GM19351 (cell line): ENCODE measurements at regions not wholly inside any gene's neighbourhood (a gene's known extent, or its start where the extent isn't known, plus 50 kb on each side); places are given as distances from the start of the nearest gene placed in this dataset.
"Not testable (repeated sequence)": the region's sequence is repeated elsewhere in the genome, so short reads cannot be mapped to it uniquely, and the experiment has no call there.

Experiments
- ATAC-seq: cut with Tn5 transposase; IDR thresholded peaks from one replicate; pipeline ENCODE4 v1.9.1; 2021; ENCODE audit warnings: mild to moderate bottlenecking, moderate library complexity; ENCODE audit not compliant: unreplicated experiment

DNA sequence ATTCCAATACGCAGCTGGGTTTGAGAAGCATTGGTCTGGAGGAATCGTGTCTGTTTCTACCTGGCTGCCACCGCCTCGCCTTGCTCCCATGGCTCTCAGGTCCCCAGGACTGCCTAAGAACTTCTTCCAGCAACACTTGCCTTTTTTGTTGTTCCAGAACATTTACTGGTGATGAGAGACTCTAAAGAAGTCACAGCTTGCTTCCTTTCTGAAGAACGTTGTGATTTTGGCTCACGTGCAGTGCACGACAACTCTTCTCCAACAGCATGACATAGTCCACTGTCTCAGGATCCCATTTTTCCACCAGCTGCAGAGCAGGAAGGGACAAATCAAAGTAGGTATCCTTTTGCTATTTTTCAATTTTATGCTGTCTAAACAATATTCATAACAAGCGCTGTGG lies 940.9 kb downstream of the SLC4A3 start:
- ATAC-seq: no peak

DNA sequence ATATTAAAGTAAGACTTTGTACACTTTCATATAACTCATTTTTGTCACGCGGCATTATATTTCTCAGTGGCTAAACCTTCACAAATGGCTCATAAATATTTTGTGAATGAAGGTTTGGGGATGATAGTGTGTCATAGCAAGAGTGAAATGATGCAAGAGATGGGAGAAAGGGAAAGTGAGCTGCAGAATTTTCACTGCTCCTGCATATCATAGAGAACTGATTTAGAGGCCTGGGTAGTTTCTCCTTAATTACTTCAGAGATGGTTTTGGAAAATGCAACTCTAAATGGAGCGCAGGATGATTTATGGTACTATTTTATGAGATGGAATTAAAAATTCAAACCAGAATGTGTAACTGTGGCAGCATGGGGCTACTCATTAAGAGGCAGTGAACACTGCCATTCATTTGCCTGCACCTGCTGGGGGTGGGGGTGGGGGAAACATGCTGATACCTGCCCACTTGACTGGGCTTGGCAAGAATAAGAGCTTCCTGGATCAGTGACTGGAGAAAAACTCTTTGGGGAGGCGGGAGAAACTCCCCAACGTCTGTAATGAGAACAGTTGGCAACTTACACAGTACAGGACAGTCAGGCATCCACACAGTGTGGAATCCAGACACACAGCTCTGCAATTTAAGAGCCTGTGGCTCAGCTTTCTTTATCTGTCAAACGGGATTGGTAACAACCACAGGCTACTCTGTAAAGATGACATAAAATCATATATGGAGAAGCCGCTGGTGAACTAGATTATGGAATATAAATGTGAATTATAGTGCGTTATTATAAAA lies 941.9 kb downstream of the SLC4A3 start:
- ATAC-seq: no peak

DNA sequence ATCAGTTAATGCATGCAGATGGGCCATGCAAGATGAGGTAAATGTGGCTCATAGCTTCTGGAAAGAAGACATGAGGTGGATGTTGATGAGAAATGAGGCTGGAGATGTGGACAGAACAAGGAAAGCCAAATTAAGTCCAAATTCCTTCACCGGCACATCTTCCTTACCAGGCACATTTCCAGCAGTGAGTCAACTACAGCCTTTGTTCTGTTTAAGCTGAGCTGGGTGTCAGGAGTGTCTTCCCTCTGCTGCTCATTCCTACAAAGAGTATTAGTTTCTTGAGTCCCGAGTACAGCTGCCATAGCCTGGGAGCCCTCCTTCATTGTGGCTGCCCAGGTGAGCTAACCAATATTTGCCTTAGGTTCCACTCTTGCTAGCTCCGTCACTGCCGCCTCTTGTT lies 945.0 kb downstream of the SLC4A3 start:
- no peak for ATAC-seq

DNA sequence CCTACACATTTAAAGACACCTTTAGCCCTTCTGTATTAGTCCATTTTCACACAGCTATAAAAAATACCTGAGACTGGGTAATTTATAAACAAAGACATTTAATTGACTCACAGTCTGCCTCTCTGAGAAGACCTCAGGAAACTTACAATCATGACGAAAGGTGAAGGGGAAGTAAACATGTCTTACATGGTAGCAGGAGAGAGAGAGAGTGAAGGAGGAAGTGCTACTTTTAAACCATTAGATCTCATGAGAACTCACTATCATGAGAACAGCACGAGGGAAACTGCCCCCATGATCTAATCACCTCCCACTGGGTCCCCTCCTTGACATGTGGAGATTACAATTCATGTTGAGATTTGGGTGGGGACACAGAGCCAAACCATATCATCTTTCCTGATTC lies 946.6 kb downstream of the SLC4A3 start:
- peak; percentile 57 for ATAC-seq

DNA sequence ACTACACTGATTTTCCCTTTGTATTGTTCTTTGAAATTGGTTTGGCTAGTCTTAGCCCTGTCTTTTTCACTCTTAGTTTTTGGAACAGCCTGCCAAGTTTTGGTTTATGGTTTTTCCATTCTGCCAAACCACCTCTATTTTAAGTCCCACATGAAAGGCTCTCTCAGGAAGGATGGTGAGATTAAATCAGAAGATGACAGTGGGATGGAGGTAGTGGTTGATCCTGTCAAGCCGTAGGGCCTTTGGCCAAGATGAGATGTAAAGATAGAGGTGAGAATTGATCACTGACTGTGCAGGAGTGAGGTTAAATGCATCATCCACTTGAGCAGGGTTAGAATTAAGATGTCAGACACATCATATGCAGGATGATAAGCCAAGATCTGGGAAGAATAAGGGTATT lies 948.5 kb downstream of the SLC4A3 start:
- no peak for ATAC-seq

DNA sequence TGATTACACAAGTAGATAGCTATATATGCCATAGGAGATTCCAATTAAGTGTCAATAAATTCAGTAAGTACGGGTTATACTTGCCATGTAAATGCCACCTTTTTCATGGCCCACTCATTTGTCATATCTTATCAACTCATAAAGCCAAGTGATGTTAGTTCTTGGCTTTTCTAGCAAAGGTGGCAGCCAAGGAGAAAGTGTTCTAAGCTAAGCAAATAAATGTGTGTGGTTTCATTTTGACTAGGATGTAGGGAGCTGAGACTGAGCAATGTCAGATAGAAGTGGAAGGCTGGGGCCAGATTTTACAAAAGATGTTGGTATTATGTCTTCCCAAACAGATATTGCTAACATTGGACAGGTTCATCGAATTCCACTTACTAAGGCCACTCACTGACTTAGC lies 952.0 kb downstream of the SLC4A3 start:
- no peak for ATAC-seq

DNA sequence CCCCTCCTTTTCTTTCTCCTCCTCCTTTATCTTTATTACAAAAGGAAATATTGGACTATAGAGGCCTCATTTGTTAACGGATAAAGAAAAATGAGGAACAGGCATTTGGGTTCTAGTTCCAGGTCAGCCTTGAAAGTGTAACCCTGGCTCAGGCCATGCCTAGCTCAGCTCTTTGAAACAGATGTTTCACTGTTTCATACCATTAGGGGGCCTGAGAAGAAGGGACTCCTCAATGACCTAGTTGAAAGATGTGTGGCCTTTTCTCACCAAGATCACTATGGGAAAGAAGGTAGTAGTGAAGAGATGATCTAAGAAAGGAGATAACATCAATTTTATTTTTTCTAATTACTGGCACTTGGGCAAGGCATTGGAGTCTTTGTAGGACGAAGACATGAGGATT lies 952.7 kb downstream of the SLC4A3 start:
- no peak for ATAC-seq

DNA sequence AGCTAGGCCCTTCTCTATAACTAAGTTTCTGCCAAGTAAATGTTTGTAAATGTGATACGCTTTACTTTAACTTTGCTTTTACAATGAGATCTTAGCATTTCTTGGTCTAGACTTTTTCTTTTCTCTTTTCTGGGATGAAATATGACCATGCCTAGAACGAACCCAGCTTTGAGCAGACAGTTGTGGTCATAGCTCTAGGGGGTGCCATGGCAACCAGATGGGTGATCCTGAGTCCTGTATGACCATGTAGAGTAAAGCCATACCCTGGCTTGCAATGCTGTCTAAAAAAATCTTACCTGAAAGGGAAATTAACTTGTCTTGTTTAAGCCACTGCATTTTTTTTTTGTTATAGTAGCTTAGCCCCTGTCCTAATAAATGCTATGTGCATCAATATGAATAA lies 956.3 kb downstream of the SLC4A3 start:
- no peak for ATAC-seq

DNA sequence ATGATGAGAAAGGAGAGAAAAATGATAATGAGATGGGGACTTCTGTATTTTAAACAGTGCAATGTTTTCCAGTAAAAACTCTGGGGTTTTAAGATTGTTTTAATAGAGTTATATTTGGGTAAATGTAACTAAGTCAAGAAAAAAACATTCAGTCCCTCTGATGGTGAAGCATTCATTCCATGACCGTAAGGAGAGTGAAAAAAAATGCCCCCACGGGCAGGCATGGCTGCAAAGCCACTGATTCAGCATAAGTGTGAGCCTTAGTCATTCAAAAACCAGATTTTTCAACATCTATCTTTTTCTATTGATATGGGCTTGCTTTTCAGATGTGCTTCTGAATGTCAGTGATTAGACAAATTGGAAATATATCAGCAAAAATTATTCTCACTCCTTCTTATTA lies 957.8 kb downstream of the SLC4A3 start:
- ATAC-seq: no peak

DNA sequence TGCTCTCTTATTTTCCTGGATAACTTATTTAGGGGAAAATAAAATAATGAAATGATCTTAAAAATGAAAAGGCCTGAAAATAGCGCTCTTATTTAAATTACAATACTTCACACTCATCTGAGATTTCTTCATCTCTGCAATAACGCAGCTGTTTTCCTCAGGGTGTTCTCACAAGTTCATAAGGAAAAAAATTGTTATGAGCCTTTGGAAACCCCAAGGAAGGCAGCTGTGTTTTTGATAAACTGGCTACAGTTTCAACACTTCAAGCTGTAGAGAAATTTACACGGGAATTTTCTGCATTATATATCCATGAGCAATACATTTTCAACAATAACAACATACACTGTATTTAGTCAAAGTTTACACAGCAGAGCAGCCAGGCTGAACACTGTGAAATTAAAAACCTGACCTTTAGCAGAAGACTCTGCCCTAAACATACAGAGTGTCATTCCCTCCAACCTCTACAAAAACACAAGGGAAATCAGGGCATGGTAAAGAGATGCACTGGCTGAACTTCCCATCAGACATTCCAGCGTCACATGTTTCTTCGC lies 959.6 kb downstream of the SLC4A3 start:
- no peak for ATAC-seq

DNA sequence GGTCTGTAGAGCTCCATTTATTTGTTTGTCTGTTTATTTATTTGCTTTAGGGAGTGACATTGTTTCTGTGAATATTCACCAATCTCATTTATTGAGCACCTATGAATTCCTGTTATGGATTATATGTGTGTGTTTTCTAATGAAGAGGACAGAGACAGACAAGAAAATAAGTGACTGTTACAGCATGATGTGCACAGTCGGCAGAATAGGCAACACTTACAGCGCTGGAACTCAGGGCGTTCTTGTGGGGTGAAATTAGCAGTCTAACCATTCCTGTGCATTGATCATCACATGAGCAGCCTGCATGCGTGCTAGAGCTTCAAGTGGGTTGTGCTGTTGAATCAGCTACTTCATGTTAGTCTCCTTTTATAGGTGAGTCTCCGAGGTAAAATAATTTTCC lies 960.7 kb downstream of the SLC4A3 start:
- no peak for ATAC-seq

DNA sequence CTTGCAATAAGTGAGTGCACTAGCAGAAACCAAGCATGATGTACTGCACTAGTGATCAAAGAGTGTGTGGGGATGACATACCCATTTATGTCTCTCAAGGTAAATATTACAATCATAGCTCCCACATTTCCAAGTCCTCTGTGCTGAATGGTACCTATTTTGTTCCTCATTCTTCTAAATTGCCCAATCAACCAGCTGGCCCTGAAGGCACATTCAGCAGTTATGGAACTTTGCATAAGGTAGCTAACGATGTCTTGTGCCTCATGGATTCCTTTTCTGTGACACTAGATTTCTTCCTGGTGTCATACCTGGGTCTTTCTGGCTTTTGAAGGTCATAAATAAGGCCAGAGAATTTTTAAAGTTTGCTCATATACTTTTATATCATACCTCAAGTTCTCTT lies 963.0 kb downstream of the SLC4A3 start:
- no peak for ATAC-seq

DNA sequence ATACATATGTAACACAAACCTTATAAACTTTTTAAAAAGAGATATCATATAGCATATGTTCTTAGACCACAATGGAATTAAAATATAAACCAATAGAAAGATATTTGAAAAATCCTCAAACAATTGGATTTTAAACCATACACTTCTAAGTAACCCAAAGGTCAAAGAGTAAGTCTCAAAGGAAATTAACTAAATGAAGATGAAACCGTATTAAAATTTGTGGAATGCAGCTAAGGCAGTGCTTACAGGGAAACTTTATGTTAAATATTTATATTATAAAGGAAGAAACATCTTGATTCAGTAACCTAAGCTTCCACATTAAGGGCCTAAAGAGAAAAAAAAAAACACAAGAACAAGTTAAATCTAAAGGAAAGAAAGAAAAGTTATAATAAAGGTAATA lies 966.1 kb downstream of the SLC4A3 start:
- no peak for ATAC-seq

DNA sequence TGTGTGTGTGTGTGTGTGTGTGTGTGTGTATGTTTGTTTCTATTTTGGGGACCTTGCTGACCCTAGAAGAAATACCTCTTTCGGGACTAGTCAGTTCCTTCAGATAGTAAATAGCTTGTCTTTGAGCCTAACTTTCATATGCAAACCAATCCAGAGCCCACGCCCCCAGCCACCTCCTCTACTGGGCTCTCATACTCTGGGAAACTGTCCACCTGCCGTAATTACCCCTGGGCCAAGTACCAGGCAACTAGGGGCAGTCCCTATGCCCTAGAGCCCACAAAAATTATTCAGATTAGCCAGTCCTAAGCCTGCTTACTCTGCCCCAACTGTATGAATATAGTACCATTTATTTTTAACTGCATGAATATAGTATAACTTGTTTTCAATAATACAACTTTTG lies 970.4 kb downstream of the EPHA4 start:
- ATAC-seq: no peak

DNA sequence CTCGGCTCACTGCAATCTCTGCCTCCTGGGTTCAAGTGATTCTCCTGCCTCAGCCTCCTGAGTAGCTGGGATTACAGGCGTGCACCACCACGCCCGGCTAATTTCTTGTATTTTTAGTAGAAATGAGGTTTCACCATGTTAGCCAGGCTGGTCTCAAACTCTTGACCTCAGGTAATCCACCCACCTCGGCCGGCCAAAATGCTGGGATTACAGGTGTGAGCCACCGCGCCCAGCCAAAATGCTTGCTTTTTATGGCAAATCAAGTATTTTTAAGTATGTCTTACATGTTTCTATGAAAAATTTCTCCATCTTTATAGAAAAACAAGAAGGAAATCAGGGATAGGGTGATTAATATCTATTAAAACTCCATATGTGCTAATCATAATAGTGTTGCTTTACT lies 959.1 kb downstream of the EPHA4 start:
- not testable (repeated sequence) for ATAC-seq

DNA sequence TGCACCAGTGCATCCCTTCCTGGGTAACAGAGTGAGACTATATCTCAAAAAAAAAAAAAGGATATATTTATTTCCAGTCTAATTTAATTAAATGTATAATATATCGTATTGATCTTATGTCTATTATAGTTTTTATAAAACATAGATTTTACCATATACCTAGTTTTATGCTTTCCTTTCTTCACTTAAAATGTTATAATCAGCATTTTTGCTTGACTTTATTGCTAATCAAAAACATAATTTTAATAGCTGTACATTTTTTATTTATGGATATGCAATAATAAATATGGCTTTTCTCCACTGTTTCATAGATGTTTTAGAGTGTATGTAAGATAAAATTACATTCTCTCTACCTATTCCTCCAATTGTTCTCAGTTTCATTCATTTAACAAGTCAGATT lies 958.0 kb downstream of the EPHA4 start:
- no peak for ATAC-seq

DNA sequence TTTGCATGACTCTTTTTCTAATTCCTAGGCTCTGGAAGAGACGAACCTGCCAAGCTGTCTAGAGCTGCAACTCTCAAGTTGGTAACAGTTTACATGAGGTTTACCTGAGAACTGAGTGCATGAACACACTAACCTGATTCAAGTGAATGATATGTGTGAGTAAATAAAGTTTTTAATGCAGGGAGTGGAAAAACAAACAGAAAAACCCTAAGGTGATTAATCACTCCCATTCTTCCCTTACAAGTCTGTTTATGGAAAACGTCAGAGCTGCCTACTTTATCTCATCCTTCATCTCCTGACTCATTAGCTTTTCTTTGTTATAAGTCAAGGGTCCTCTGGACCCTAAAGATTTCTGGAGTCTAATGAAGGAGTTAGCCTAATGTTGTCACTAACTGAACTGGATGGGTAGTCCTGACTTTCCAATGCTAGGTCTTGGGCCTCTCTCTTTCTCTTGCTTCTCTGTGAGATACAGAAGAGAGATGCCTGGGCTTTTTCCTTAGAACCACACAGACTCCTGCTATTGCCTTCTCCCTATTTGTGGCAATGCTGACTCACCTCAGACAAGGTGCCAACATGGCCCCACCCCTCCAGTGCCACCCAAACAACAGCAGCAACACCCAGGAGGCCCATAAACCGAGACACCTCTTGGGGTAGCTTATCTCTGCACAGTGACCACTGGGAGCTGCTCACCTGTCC lies 952.4 kb downstream of the EPHA4 start:
- ATAC-seq: no peak

DNA sequence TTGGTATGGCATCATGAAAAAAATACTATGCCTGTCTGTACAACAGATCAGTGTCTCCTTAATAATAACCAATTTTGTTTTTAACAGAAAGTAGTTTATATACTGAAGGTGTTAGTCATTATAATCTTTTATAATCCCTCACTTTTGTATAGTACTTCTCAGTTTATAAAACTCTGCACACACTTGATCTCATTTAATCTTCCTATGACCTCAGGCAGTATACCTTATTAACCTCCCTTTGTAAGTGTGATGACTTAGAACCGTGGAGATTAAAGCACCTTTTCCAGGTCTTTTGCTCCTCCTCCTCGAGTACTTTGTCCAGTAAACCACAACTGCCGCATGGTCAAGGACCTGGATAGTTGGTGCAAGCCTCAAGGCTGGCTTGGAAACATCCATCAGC lies 945.5 kb downstream of the EPHA4 start:
- ATAC-seq: no peak

DNA sequence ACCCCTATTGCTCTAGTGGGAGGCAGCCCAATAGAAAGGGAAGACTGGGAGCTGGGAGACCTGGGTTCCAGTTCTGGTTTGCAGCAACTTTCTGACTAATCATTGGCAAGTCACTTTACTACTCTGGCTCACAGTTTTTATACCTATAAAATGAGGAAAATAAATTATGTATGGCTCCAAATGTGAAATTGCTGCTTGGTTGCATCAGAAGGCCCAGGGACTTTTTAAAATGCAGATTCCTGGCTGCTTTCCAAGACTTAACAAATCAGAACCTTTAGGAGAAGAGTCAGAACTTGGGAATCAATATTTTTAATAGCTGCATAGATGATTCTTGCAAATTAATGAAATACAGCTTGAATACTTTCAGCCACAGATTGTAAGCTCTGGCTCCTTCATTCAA lies 943.9 kb downstream of the EPHA4 start:
- no peak for ATAC-seq

DNA sequence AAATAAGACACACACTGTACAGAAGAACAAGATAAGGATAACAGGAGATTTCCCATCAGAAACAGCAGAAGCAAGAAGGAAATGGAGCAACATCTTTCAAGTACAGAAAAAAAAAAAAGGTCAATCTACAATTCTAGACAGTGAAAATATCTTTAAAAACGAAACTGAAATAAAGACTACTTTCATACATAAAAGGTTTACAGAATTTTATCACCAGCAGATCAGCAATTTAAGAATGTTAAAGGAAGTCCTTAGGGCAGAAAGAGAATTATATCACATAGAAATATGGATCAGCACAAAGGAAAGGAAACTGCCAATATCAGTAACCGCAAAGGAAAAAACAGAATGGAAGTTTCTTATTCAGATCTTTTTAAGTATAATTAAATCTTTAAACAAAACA lies 931.0 kb downstream of the EPHA4 start:
- ATAC-seq: peak; percentile 66

DNA sequence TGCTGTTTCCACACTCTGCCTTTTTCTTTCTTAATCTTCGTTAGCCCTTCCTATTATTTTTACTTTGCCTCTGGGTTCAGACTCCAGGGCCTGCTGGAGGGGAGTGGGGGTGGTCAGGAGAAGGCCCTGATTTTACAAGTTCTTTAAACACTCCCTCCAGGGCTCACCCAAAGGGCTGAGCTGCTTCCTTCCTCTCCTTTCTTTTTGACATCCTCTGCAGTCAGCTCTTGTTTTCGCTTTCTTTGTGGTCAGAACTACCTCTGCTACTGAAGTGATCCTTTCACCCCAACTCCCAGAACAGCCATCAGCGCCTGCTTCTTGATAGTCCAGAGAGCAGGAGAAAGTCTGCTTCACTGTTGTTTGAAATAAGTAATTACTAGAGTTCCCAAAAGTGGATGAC lies 925.7 kb downstream of the EPHA4 start:
- peak; percentile 89 for ATAC-seq

DNA sequence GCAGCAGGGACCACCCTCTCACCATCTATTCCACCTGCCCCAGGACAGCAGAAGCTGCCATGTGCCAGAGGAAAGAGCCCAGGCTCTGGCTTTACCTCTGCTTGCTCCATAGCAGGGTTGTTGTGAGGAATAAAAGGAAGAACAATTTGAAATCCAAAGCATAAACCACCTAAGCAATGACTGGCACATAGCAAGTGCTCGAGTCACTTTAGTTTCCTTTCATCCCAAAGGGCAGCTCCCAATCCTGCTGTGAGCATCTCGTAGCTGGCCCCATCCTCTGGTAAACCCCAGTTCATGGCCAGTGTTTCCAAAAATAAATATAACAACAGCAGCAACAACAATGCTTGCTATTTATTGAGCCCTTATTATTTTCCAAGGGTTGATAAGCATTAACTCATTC lies 923.5 kb downstream of the EPHA4 start:
- no peak for ATAC-seq
